ENCODE measurements at regions not wholly inside any gene's neighbourhood (a gene's known extent, or its start where the extent isn't known, plus 50 kb on each side); places are given as distances from the start of the nearest gene placed in this dataset.

DNA sequence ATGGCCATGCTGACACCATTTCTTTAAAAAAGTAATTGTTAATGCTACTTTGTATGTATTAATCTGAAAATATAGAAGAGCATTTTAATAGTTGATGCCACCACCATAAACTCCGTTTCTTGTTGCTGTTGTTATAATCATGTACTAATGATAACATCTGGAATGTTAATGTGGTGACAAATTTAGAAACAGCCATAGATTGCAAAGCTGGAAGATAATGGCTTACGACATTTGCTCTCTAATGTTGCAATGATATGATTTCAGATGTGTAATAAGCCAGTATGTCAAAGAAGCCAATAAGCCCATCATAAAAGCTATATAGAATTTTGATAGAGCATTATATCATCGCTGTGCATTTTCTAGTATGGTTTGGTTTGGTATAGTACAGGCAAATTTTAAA lies 579.4 kb upstream of the ZFP42 start:
- intact Hi-C loops (cut with DNase I, micrococcal nuclease), result no loop called here
- ATAC-seq, result no peak

DNA sequence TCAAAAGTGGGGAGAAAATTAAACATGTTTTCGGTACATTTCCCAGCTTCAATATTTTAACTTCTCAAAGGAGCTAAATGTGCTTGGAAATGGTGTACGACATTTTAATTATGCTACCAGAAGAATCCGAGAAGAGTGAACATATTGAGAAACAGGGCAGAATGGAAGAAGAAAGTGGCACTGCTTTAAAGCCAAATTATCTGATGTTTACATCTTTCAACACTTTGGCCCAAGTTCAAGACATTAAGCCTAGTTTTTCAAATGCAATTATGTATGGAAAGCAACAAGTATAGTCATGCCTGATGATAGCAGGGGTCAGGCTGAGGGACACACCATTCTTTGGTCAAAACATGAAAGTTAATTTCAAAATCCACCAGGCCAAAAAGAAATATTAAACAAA lies 577.9 kb upstream of the ZFP42 start:
- ATAC-seq (no peak), DNase-seq (no peak)
- Histone ChIP-seq H3K4me1 (ENCODE audit: low read depth) (no peaks in the 10 kb centered on the region), H3K4me3 (no peak overlapping the region), H3K36me3 (ENCODE audit: low read depth) (no peaks in the 10 kb centered on the region), H3K9me3 (no peaks in the 10 kb centered on the region)
- TF ChIP-seq, protein P1, sequence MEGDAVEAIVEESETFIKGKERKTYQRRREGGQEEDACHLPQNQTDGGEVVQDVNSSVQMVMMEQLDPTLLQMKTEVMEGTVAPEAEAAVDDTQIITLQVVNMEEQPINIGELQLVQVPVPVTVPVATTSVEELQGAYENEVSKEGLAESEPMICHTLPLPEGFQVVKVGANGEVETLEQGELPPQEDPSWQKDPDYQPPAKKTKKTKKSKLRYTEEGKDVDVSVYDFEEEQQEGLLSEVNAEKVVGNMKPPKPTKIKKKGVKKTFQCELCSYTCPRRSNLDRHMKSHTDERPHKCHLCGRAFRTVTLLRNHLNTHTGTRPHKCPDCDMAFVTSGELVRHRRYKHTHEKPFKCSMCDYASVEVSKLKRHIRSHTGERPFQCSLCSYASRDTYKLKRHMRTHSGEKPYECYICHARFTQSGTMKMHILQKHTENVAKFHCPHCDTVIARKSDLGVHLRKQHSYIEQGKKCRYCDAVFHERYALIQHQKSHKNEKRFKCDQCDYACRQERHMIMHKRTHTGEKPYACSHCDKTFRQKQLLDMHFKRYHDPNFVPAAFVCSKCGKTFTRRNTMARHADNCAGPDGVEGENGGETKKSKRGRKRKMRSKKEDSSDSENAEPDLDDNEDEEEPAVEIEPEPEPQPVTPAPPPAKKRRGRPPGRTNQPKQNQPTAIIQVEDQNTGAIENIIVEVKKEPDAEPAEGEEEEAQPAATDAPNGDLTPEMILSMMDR (IDR thresholded peaks at IDR 0.05), result no peak
- intact Hi-C loops (cut with DNase I, micrococcal nuclease), result no loop called here

More for the DNA sequence above, 579.4 kb upstream of the ZFP42 start:
- H3K4me3 ChIP-seq, result no peak overlapping the region
- TF ChIP-seq, protein P1 (IDR thresholded peaks at IDR 0.05), result no peak
- DNase-seq, result no peak
- H3K9me3 ChIP-seq, result no peaks in the 10 kb centered on the region
- H3K36me3 ChIP-seq (ENCODE audit: low read depth), result no peaks in the 10 kb centered on the region
- H3K4me1 ChIP-seq (ENCODE audit: low read depth), result no peaks in the 10 kb centered on the region

DNA sequence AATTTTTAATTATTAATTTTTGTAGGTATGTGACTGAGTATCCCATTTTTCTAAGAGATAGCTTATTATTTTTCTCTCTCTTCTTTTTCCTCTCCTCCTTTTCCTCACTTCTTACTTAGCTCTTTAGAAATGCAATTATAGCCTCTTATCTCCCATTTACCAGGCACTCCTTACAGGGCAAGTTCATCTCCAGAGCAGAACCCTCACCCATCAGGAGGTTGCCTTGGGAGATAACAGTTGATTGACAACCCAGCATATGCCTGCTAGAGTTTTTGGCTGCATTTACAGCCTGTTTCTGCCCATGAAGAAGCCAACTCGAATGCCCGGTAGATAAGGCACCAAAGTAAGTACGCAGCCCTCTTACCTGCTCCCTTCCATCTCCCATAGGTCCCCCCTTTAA lies 572.9 kb upstream of the ZFP42 start:
- TF ChIP-seq, protein P1 (IDR thresholded peaks at IDR 0.05), result no peak
- no peaks in the 10 kb centered on the region for H3K4me1 ChIP-seq (ENCODE audit: low read depth)
- no peak for DNase-seq
- H3K9me3 ChIP-seq, result no peaks in the 10 kb centered on the region
- H3K4me3 ChIP-seq, result no peak overlapping the region
- intact Hi-C loops (cut with DNase I, micrococcal nuclease), result no loop called here
- no peak for ATAC-seq
- H3K36me3 ChIP-seq (ENCODE audit: low read depth), result no peaks in the 10 kb centered on the region

DNA sequence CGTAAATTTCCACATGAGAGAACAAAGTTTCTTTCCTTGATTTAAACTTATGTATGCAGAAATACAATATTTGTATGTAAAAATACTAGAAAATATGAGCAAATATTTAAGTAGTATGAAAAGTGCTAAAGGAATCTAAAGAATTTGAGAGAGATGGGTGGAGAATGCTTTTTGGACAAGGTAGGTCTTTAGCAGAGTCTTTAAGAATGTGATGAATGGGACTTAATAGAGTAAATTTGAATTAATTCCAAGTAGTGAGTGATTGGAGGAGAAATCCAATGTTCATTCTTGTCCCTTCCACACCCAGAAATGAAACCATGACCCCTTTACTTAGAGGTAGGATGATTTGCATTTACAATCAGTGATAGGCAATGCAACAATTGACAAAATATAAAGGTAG lies 570.9 kb upstream of the ZFP42 start:
- TF ChIP-seq, protein P1 (IDR thresholded peaks at IDR 0.05), result no peak
- no peaks in the 10 kb centered on the region for H3K36me3 ChIP-seq (ENCODE audit: low read depth)
- ATAC-seq, result no peak
- no peak for DNase-seq
- no peaks in the 10 kb centered on the region for H3K4me1 ChIP-seq (ENCODE audit: low read depth)
- no peak overlapping the region for H3K4me3 ChIP-seq
- intact Hi-C loops (cut with DNase I, micrococcal nuclease), result no loop called here
- H3K9me3 ChIP-seq, result no peaks in the 10 kb centered on the region

DNA sequence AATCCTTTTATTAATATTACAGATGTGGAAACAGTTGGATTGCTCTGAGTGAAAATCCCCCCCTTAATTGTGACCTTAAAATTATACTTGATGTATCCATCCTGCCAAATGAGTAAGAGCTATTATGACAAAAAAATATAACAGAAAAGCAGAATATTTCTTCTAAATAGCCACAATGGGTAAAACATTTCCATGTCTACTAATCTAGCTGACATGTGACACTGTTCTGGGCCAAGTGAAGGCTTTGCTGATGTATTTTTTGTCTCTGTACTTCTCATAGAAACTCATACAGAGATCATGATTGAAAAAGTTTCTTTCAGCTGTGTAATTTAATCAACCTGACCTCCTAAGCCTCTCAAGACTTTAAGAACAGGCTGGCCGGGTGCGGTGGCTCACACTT lies 569.1 kb upstream of the ZFP42 start:
- Histone ChIP-seq H3K4me3 (no peak overlapping the region), H3K4me1 (ENCODE audit: low read depth) (no peaks in the 10 kb centered on the region), H3K9me3 (no peaks in the 10 kb centered on the region), H3K36me3 (ENCODE audit: low read depth) (no peaks in the 10 kb centered on the region)
- intact Hi-C loops (cut with DNase I, micrococcal nuclease), result no loop called here
- ATAC-seq (no peak), DNase-seq (no peak)
- TF ChIP-seq, protein P1 (IDR thresholded peaks at IDR 0.05), result no peak

DNA sequence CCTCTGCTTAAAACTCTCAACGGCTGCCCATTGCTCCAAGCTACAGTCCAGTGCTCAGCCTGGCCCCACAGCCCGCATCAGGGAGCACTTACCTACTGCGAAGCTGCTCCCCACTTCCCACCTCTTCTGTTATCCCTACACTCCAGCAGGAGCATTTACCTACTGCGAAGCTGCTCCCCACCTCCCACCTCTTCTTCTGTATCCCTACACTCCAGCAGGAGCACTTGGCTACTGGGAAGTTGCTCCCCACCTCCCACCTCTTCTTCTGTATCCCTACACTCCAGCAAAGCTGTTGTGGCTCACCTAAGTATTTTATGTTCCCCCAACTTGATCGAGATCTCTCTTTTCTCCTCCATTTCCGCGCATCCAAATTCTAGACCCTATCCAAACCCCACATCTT lies 563.3 kb upstream of the ZFP42 start:
- TF ChIP-seq, protein P1 (IDR thresholded peaks at IDR 0.05), result no peak
- intact Hi-C loops (cut with DNase I, micrococcal nuclease), result no loop called here
- Histone ChIP-seq H3K9me3 (no peaks in the 10 kb centered on the region), H3K36me3 (ENCODE audit: low read depth) (no peaks in the 10 kb centered on the region), H3K4me1 (ENCODE audit: low read depth) (no peaks in the 10 kb centered on the region), H3K4me3 (no peak overlapping the region)
- DNase-seq (no peak), ATAC-seq (peak; percentile 19)
